ENCODE measurements at regions not wholly inside any gene's neighbourhood (a gene's known extent, or its start where the extent isn't known, plus 50 kb on each side); places are given as distances from the start of the nearest gene placed in this dataset.

GRCh38 chr1:29527314-29528004, 291.1 kb downstream of the PTPRU start:
- TF ChIP-seq JUND (IDR thresholded peaks at IDR 0.05) (no peak), EGR1 (IDR thresholded peaks at IDR 0.05; ENCODE audit: low read depth in 2 of 2) (no peak), REST (IDR thresholded peaks at IDR 0.05) (no peak), CTCF (IDR thresholded peaks at IDR 0.05; ENCODE audit: low read depth, low read length, missing input control) (no peak), GABPA (IDR thresholded peaks at IDR 0.05 in 1 of 2, conservative IDR thresholded peaks at IDR 0.05 in 1 of 2) (no peak), SP1 (IDR thresholded peaks at IDR 0.05) (no peak), YY1 (IDR thresholded peaks at IDR 0.05) (no peak), MAX (IDR thresholded peaks at IDR 0.05) (no peak), RAD21 (IDR thresholded peaks at IDR 0.05) (no peak), TAF1 (conservative IDR thresholded peaks at IDR 0.05) (no peak), NR2F2 (IDR thresholded peaks at IDR 0.05) (no peak), ATF3 (IDR thresholded peaks at IDR 0.05) (no peak)
